DMS153 (cell line): ENCODE measurements at regions not wholly inside any gene's neighbourhood (a gene's known extent, or its start where the extent isn't known, plus 50 kb on each side); places are given as distances from the start of the nearest gene placed in this dataset.

Experiments
- DNase-seq: peaks from one replicate; lab custom pipeline; 2025; lab: John Stamatoyannopoulos, UW

GRCh38 chr11:40062616-40063015, 1396.8 kb downstream of the LRRC4C start:
- DNase-seq, result no peak

GRCh38 chr11:40061221-40061620, 1398.2 kb downstream of the LRRC4C start:
- DNase-seq, result no peak

GRCh38 chr11:40054631-40055030, 1404.8 kb downstream of the LRRC4C start:
- DNase-seq, result no peak

GRCh38 chr11:40045312-40045711, 1414.1 kb downstream of the LRRC4C start:
- no peak for DNase-seq

- DNase-seq, result no peak
Measured at GRCh38 chr11:40037005-40037404, 1422.4 kb downstream of the LRRC4C start.

GRCh38 chr11:40032331-40032730, 1427.1 kb downstream of the LRRC4C start:
- DNase-seq, result no peak

GRCh38 chr11:40030867-40031266, 1428.6 kb downstream of the LRRC4C start:
- DNase-seq, result no peak

GRCh38 chr11:40029391-40029790, 1430.1 kb downstream of the LRRC4C start:
- no peak for DNase-seq

- no peak for DNase-seq
Measured at GRCh38 chr11:40027720-40028119, 1431.7 kb downstream of the LRRC4C start.

- no peak for DNase-seq
Measured at GRCh38 chr11:40023724-40024123, 1435.7 kb downstream of the LRRC4C start.

- no peak for DNase-seq
Measured at GRCh38 chr11:40010011-40010410, 1449.4 kb downstream of the LRRC4C start.

- DNase-seq, result no peak
Measured at GRCh38 chr11:39992551-39992950, 1466.9 kb downstream of the LRRC4C start.

- DNase-seq, result no peak
Measured at GRCh38 chr11:39990421-39990831, 1469.0 kb downstream of the LRRC4C start.

GRCh38 chr11:39975091-39975490, 1484.4 kb downstream of the LRRC4C start:
- no peak for DNase-seq

GRCh38 chr11:39972461-39972860, 1487.0 kb downstream of the LRRC4C start:
- DNase-seq, result no peak

- no peak for DNase-seq
Measured at GRCh38 chr11:39971938-39972337, 1487.5 kb downstream of the LRRC4C start.

GRCh38 chr11:39968071-39968470, 1491.4 kb downstream of the LRRC4C start:
- no peak for DNase-seq

- no peak for DNase-seq
Measured at GRCh38 chr11:39965701-39966100, 1493.8 kb downstream of the LRRC4C start.

- DNase-seq, result no peak
Measured at GRCh38 chr11:39960206-39960605, 1499.2 kb downstream of the LRRC4C start.

GRCh38 chr11:39932966-39933365, 1526.5 kb downstream of the LRRC4C start:
- DNase-seq, result no peak

- DNase-seq, result no peak
Measured at GRCh38 chr11:39917256-39917655, 1542.2 kb downstream of the LRRC4C start.

GRCh38 chr11:39910087-39910486, 1549.4 kb downstream of the LRRC4C start:
- DNase-seq, result no peak

- DNase-seq, result no peak
Measured at GRCh38 chr11:39860931-39861330, 1598.5 kb downstream of the LRRC4C start.

- no peak for DNase-seq
Measured at GRCh38 chr11:39817241-39817640, 1642.2 kb downstream of the LRRC4C start.

GRCh38 chr11:39810358-39810757, 1649.1 kb downstream of the LRRC4C start:
- DNase-seq, result no peak
